HEK293 (cell line): ENCODE measurements at regions not wholly inside any gene's neighbourhood (a gene's known extent, or its start where the extent isn't known, plus 50 kb on each side); places are given as distances from the start of the nearest gene placed in this dataset.

Experiments used
- BCL11A ChIP-seq: fragments of 450-650 bp; formaldehyde crosslinking; IDR thresholded peaks from 2 replicates; pipeline ENCODE4 v1.5.1; 2016; ENCODE audit warnings: low read depth, missing biosample characterization, missing genetic modification characterization
- KLF8 ChIP-seq: fragments of 450-650 bp; formaldehyde crosslinking; IDR thresholded peaks from 2 replicates; pipeline ENCODE4 v1.5.1; 2016; ENCODE audit warnings: missing biosample characterization, missing genetic modification characterization
- MZF1 ChIP-seq: fragments of 450-650 bp; formaldehyde crosslinking; IDR thresholded peaks from 2 replicates; pipeline ENCODE4 v1.5.1; 2017; ENCODE audit warnings: missing biosample characterization, missing genetic modification characterization, borderline replicate concordance
- PATZ1 ChIP-seq: fragments of 450-650 bp; formaldehyde crosslinking; IDR thresholded peaks from 2 replicates; pipeline ENCODE4 v1.5.1; 2016; ENCODE audit warnings: missing biosample characterization, missing genetic modification characterization
- SP7 ChIP-seq: fragments of 450-650 bp; formaldehyde crosslinking; IDR thresholded peaks from 2 replicates; pipeline ENCODE4 v1.5.1; 2016; ENCODE audit warnings: missing biosample characterization, missing genetic modification characterization
- WT1 ChIP-seq: fragments of 450-650 bp; formaldehyde crosslinking; IDR thresholded peaks from 2 replicates; pipeline ENCODE4 v1.5.1; 2016; ENCODE audit warnings: missing biosample characterization, missing genetic modification characterization
- ZBTB11 ChIP-seq: fragments of 450-650 bp; formaldehyde crosslinking; conservative IDR thresholded peaks from 2 replicates; pipeline ENCODE4 v1.5.1; 2016; ENCODE audit warnings: low read depth, missing biosample characterization, missing genetic modification characterization
- ZNF140 ChIP-seq: fragments of 450-650 bp; formaldehyde crosslinking; IDR thresholded peaks from 2 replicates; pipeline ENCODE4 v1.5.1; 2016; ENCODE audit warnings: missing biosample characterization, missing genetic modification characterization
- ZNF175 ChIP-seq: fragments of 450-650 bp; formaldehyde crosslinking; IDR thresholded peaks from 2 replicates; pipeline ENCODE4 v1.5.1; 2016; ENCODE audit warnings: missing biosample characterization, missing genetic modification characterization
- ZNF184 ChIP-seq: fragments of 450-650 bp; IDR thresholded peaks from 2 replicates; pipeline ENCODE4 v1.5.1; 2018; ENCODE audit warnings: missing biosample characterization, mild to moderate bottlenecking, missing genetic modification characterization
- ZNF2 ChIP-seq: fragments of 450-650 bp; formaldehyde crosslinking; IDR thresholded peaks from 2 replicates; pipeline ENCODE4 v1.5.1; 2016; ENCODE audit warnings: missing biosample characterization, missing genetic modification characterization
- ZNF214 ChIP-seq: fragments of 450-650 bp; formaldehyde crosslinking; IDR thresholded peaks from 2 replicates; pipeline ENCODE4 v1.5.1; 2017; ENCODE audit warnings: missing biosample characterization, mild to moderate bottlenecking, missing genetic modification characterization, borderline replicate concordance
- ZNF239 ChIP-seq: fragments of 450-650 bp; formaldehyde crosslinking; IDR thresholded peaks from 2 replicates; pipeline ENCODE4 v1.5.1; 2016; ENCODE audit warnings: missing biosample characterization, missing genetic modification characterization
- ZNF280D ChIP-seq: fragments of 450-650 bp; formaldehyde crosslinking; IDR thresholded peaks from 2 replicates; pipeline ENCODE4 v1.5.1; 2016; ENCODE audit warnings: missing biosample characterization, missing genetic modification characterization
- ZNF292 ChIP-seq: fragments of 450-650 bp; formaldehyde crosslinking; IDR thresholded peaks from 2 replicates; pipeline ENCODE4 v1.5.1; 2016; ENCODE audit warnings: low read depth, missing biosample characterization, missing genetic modification characterization, borderline replicate concordance
- ZNF514 ChIP-seq: fragments of 450-650 bp; formaldehyde crosslinking; IDR thresholded peaks from 2 replicates; pipeline ENCODE4 v1.5.1; 2016; ENCODE audit warnings: missing biosample characterization, missing genetic modification characterization
- ZNF521 ChIP-seq: fragments of 450-650 bp; formaldehyde crosslinking; IDR thresholded peaks from 2 replicates; pipeline ENCODE4 v1.5.1; 2017; ENCODE audit warnings: missing biosample characterization, mild to moderate bottlenecking, missing genetic modification characterization
- ZNF561 ChIP-seq: fragments of 450-650 bp; IDR thresholded peaks from 2 replicates; pipeline ENCODE4 v1.5.1; 2018; ENCODE audit warnings: missing biosample characterization, missing genetic modification characterization, borderline replicate concordance
- ZNF624 ChIP-seq: fragments of 450-650 bp; formaldehyde crosslinking; IDR thresholded peaks from 2 replicates; pipeline ENCODE4 v1.5.1; 2017; ENCODE audit warnings: missing biosample characterization, missing genetic modification characterization
- ZNF629 ChIP-seq: fragments of 450-650 bp; formaldehyde crosslinking; IDR thresholded peaks from 2 replicates; pipeline ENCODE4 v1.5.1; 2017; ENCODE audit warnings: missing biosample characterization, missing genetic modification characterization
- ZNF658 ChIP-seq: fragments of 450-650 bp; formaldehyde crosslinking; IDR thresholded peaks from 2 replicates; pipeline ENCODE4; 2016; ENCODE audit warnings: missing biosample characterization, missing genetic modification characterization
- ZNF704 ChIP-seq: fragments of 450-650 bp; formaldehyde crosslinking; IDR thresholded peaks from 2 replicates; pipeline ENCODE4 v1.5.1; 2016; ENCODE audit warnings: missing biosample characterization, missing genetic modification characterization
- ZNF843 ChIP-seq: fragments of 450-650 bp; formaldehyde crosslinking; IDR thresholded peaks from 2 replicates; pipeline ENCODE4 v1.5.1; 2016; ENCODE audit warnings: missing biosample characterization, missing genetic modification characterization
- ZSCAN16 ChIP-seq: fragments of 450-650 bp; formaldehyde crosslinking; IDR thresholded peaks from 2 replicates; pipeline ENCODE4 v1.5.1; 2016; ENCODE audit warnings: missing biosample characterization, missing genetic modification characterization
- ZSCAN18 ChIP-seq: fragments of 450-650 bp; formaldehyde crosslinking; IDR thresholded peaks from 2 replicates; pipeline ENCODE4 v1.5.1; 2016; ENCODE audit warnings: missing biosample characterization, missing genetic modification characterization
- ZSCAN5A ChIP-seq: fragments of 450-650 bp; formaldehyde crosslinking; IDR thresholded peaks from 2 replicates; pipeline ENCODE4 v1.5.1; 2016; ENCODE audit warnings: missing biosample characterization, missing genetic modification characterization

- TF ChIP-seq ZNF280D: no peak
- no peak for TF ChIP-seq ZNF624 (tag by site-specific recombination)
- TF ChIP-seq ZBTB11 (tag by site-specific recombination): peak; percentile 54
- no peak for TF ChIP-seq ZNF629 (tag by site-specific recombination)
- 0 out of 2 replicates have a peak, but pooled peaks have one; percentile 19 for TF ChIP-seq SP7
- no peak for TF ChIP-seq ZNF214 (tag by site-specific recombination)
- TF ChIP-seq PATZ1 (tag by site-specific recombination): peak; percentile 66
- no peak for TF ChIP-seq ZNF239 (tag by site-specific recombination)
- no peak for TF ChIP-seq ZNF175 (tag by site-specific recombination)
- no peak for TF ChIP-seq ZNF704
- TF ChIP-seq ZNF140 (tag by site-specific recombination): no peak
- no peak for TF ChIP-seq ZNF292
- peak; percentile 23; the same call in 1 of the 2 replicates for TF ChIP-seq BCL11A
- TF ChIP-seq ZSCAN18 (tag by site-specific recombination): no peak
- TF ChIP-seq KLF8 (tag by site-specific recombination): no peak
- TF ChIP-seq ZSCAN16 (tag by site-specific recombination): no peak
- TF ChIP-seq ZNF843 (tag by site-specific recombination): no peak
- TF ChIP-seq ZNF514 (tag by site-specific recombination): no peak
- no peak for TF ChIP-seq ZNF521 (tag by site-specific recombination)
- no peak for TF ChIP-seq ZNF658
- TF ChIP-seq MZF1: no peak
- 0 out of 2 replicates have a peak, but pooled peaks have one; percentile 50 for TF ChIP-seq ZNF561 (tag by site-specific recombination)
- TF ChIP-seq ZNF2: peak; percentile 31; the same call in 1 of the 2 replicates
- TF ChIP-seq WT1 (tag by site-specific recombination): no peak
- TF ChIP-seq ZNF184 (tag by site-specific recombination): no peak
- no peak for TF ChIP-seq ZSCAN5A (tag by site-specific recombination)
These were observed 729.9 kb downstream of the ZWINT start (continued) for GRCh38 chr10:55631071-55631654.
